ENCODE measurements at regions not wholly inside any gene's neighbourhood (a gene's known extent, or its start where the extent isn't known, plus 50 kb on each side); places are given as distances from the start of the nearest gene placed in this dataset.
A peak's percentile ranks its signal among the peaks of the same experiment; 100 is the strongest.

- no peak for DNase-seq (ENCODE audit: extremely low spot score)
- intact Hi-C loops (cut with DNase I) = no loop called here
- Histone ChIP-seq H3K9me3 (no peaks in the 10 kb centered on the region), H3K27ac (replicated peaks in 1 of 4) (no peak overlapping the region), H3K36me3 (no peaks in the 10 kb centered on the region), H3K4me1 (no peaks in the 10 kb centered on the region), H3K27me3 (no peaks in the 10 kb centered on the region), H3K4me3 (no peak overlapping the region)
- WGBS = 3% methylated on average over 3 of the region's 3 CpGs
- TF ChIP-seq POLR2A (IDR thresholded peaks at IDR 0.05; ENCODE audit: low read depth) = no peak
- TF ChIP-seq CTCF (IDR thresholded peaks at IDR 0.05) = peak; percentile 33 to 53 (median 52)
These were observed 51.0 kb upstream of the NHSL2 start for GRCh38 chrX:71859637-71860036.

Small RNA genes lying in the stretch of these regions (small RNA-seq; reads per million reads assigned to genes)
- 0 reads per million in 3 donors for gene BX276092.3
